ENCODE measurements at regions not wholly inside any gene's neighbourhood (a gene's known extent, or its start where the extent isn't known, plus 50 kb on each side); places are given as distances from the start of the nearest gene placed in this dataset.

DNA sequence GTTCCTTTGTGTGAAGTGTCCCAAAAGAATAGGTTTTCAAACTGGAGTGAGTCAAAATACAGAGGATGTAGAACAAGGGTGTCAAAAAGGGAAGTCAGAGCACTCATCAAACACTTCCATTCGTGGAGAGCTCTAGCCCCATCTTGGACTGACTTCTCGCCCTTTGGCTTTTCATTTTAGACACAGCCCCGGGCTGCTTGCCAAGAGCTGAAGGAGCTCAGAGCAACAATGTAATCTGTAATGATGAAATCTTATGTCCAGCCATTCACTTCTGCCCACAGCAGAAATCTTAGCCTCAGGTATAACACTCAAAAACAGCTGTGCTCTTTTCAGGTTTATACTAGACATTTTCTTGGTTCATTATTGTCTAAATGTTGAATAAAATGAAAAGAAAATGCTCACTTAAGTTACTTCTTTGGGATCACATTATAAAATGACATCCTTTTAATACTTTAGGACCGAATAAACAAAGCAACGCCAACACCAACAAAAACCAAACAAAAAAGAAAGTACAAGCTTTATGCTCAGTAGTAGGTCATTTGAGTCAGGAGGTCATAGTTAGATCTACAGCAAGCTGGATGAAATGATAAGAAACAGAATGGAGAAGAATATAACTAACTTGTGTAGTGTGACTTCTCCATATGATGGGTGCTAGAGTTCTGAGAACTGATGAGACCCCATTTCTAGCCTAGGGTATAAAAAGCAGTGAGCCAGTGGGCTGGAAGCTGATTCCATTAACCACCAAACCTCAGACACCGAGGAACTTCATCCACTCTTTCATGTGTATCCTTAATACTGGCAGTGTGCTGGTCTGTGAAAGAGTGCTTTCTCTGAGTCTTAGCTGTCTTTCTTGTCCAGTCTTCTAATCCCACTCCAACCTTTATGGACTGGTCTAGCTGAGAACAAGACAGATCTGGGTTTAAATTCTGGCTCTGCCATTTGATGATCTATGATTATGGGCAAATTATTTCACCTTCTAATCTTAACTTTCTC is 131.8 kb upstream of the SLC7A14 start:
- H3K27ac ChIP-seq (ENCODE audit: low read depth, low read length): no peak overlapping the region
- H3K27me3 ChIP-seq (ENCODE audit: control insufficient read depth, insufficient read depth, low read length): no peaks in the 10 kb centered on the region
- H3K9me3 ChIP-seq (ENCODE audit: control insufficient read depth, insufficient read depth, low read depth, low read length): no peaks in the 10 kb centered on the region
- H3K9ac ChIP-seq (ENCODE audit: low read length): no peak overlapping the region
- H3K4me1 ChIP-seq (ENCODE audit: control insufficient read depth, insufficient read depth, low read length): no peaks in the 10 kb centered on the region
- no peaks in the 10 kb centered on the region for H3K36me3 ChIP-seq (ENCODE audit: control insufficient read depth, insufficient read depth, low read length)
- H3K4me3 ChIP-seq (ENCODE audit: low read depth, low read length): no peak overlapping the region

DNA sequence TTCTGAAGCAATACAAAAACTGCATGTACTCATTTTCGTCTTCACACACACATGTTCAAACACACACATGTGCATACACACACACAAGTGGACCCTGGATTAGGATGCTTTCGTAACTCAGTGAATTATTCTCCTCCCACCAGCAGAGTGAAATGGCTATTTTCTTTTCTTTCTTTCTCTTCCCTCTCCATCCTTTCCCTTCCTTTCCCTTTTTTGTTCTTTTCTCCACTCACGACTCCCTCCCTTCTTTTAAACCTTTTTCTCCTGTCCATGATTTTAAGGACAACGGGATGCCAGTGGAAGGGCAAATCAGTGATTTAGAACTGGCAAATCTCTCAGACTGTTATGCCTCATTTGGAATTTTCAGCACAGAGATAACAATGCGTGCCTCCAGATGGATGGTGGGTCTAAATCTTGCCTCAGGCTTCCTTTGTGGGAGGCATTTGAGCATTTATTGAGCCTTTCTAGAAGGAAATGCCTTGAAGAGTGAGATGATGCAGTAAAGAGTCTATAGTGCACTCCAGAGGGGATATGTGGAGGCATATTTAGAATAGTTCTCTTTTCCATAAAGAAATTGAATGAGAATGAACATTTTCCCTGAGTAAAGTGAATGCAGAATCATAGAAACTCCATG is 130.4 kb upstream of the SLC7A14 start:
- Histone ChIP-seq H3K9ac (ENCODE audit: low read length) (no peak overlapping the region), H3K36me3 (ENCODE audit: control insufficient read depth, insufficient read depth, low read length) (no peaks in the 10 kb centered on the region), H3K27me3 (ENCODE audit: control insufficient read depth, insufficient read depth, low read length) (no peaks in the 10 kb centered on the region), H3K27ac (ENCODE audit: low read depth, low read length) (no peak overlapping the region), H3K4me3 (ENCODE audit: low read depth, low read length) (no peak overlapping the region), H3K9me3 (ENCODE audit: control insufficient read depth, insufficient read depth, low read depth, low read length) (no peaks in the 10 kb centered on the region), H3K4me1 (ENCODE audit: control insufficient read depth, insufficient read depth, low read length) (no peaks in the 10 kb centered on the region)

DNA sequence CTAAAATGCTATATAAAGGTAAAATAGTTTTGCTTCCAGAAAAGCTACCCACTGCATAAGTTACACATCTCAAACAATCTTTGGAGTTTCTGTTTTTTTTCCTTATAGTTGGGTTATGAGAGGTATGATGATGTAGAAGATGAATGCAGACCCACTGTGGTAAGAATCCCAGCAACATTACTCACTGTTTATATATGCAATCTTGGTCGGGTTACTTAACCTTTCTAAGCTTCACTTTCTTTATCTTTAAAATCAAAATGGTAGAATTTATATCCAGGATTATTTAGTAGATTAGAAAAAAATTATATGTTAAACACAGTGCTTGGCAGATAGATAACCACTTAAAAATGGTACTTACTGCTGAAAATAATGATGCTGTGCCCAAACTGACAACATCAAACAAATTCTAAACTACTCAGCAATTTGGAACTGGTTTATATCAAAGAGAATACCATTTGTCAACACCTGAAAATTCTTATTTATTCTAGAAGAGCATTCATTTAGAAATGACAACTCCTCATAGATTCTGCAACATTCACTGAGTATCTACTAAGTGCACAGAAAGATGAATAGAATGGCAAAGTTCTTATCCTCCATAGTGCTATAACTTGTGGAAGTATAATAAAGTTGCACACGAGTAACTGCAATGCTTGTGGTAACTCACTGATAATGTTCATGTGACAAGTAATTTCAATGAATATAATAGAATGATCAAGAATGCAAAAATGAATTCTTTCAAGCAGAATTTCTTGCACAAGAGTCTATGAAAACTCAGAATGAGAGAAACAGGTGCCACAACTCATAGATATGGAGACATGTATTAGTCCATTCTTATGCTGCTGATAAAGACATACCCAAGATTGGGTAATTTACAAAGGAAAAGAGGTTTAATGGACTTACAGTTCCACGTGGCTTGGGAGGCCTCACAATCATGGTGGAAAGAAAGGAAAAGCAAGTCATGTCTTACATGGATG is 129.0 kb upstream of the SLC7A14 start:
- H3K4me3 ChIP-seq (ENCODE audit: low read depth, low read length): no peak overlapping the region
- no peak overlapping the region for H3K9ac ChIP-seq (ENCODE audit: low read length)
- H3K27me3 ChIP-seq (ENCODE audit: control insufficient read depth, insufficient read depth, low read length): no peaks in the 10 kb centered on the region
- no peaks in the 10 kb centered on the region for H3K36me3 ChIP-seq (ENCODE audit: control insufficient read depth, insufficient read depth, low read length)
- peaks cover 5% of the 10 kb centered on the region for H3K9me3 ChIP-seq (ENCODE audit: control insufficient read depth, insufficient read depth, low read depth, low read length)
- no peaks in the 10 kb centered on the region for H3K4me1 ChIP-seq (ENCODE audit: control insufficient read depth, insufficient read depth, low read length)
- H3K27ac ChIP-seq (ENCODE audit: low read depth, low read length): no peak overlapping the region

DNA sequence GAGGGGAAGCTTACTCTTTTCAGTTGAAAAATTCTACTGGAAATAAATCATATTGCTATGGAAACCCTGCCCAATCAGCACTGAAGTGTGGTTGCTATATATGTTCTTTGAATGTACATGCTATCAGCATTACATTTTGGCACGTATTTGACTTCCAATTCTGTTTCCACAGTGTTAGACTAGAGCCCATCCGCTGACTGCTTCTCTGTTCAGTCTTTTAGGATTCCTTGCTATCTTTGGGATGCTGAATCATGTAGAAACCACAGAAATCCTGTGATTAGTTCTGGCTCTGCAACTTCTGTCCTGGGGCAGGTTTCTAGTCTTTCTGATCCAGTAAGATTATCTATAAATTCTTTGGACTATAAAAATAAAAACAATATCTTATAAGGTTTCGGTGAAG is 128.2 kb upstream of the SLC7A14 start:
- no peaks in the 10 kb centered on the region for H3K36me3 ChIP-seq (ENCODE audit: control insufficient read depth, insufficient read depth, low read length)
- no peaks in the 10 kb centered on the region for H3K27me3 ChIP-seq (ENCODE audit: control insufficient read depth, insufficient read depth, low read length)
- H3K27ac ChIP-seq (ENCODE audit: low read depth, low read length): no peak overlapping the region
- H3K9ac ChIP-seq (ENCODE audit: low read length): no peak overlapping the region
- no peak overlapping the region for H3K4me3 ChIP-seq (ENCODE audit: low read depth, low read length)
- no peaks in the 10 kb centered on the region for H3K4me1 ChIP-seq (ENCODE audit: control insufficient read depth, insufficient read depth, low read length)
- H3K9me3 ChIP-seq (ENCODE audit: control insufficient read depth, insufficient read depth, low read depth, low read length): peaks cover 12% of the 10 kb centered on the region

- no peak overlapping the region for H3K4me3 ChIP-seq (ENCODE audit: low read depth, low read length)
- no peak overlapping the region for H3K27ac ChIP-seq (ENCODE audit: low read depth, low read length)
- H3K9me3 ChIP-seq (ENCODE audit: control insufficient read depth, insufficient read depth, low read depth, low read length): peaks cover 13% of the 10 kb centered on the region
- H3K36me3 ChIP-seq (ENCODE audit: control insufficient read depth, insufficient read depth, low read length): no peaks in the 10 kb centered on the region
- H3K4me1 ChIP-seq (ENCODE audit: control insufficient read depth, insufficient read depth, low read length): no peaks in the 10 kb centered on the region
- no peaks in the 10 kb centered on the region for H3K27me3 ChIP-seq (ENCODE audit: control insufficient read depth, insufficient read depth, low read length)
- no peak overlapping the region for H3K9ac ChIP-seq (ENCODE audit: low read length)
Measured at GRCh38 chr3:170713653-170714052, 127.8 kb upstream of the SLC7A14 start.

DNA sequence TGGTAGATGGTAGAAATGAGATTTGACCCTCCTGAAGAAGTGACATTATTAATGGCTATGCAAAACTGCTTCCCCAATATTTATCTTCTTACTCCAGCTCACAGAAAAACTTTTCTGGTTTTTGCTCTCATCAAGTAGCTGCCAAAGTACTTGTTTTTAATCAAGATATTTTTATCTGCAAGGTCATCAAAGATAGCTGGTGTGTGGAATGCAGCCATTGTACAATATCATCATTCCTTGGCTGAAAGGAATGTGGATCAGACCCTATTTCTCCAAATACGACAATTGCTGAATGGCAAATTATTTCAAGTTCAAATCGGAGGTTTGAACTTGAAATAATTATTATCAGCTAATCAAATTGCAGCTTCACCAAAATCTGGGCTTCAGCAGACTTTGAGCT is 126.9 kb upstream of the SLC7A14 start:
- Histone ChIP-seq H3K27ac (ENCODE audit: low read depth, low read length) (no peak overlapping the region), H3K4me1 (ENCODE audit: control insufficient read depth, insufficient read depth, low read length) (no peaks in the 10 kb centered on the region)

DNA sequence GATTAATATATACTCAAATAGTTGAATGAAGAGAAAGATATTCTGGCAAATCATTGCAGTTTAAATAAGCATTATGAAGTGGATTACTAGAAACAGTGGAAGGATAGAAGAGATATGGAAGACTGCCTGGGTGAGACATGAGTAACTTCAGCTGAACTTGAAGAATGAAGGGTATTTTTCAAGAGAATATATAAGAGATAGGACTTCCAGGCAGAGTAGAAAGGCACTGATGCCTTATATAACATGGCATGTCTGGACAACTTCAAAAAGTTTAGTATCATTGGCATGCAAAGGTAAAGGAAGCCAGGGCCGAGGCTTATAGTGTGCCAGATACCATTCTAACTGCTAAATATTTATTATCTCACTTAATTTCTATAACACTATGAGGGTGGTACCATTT is 126.5 kb upstream of the SLC7A14 start:
- H3K36me3 ChIP-seq (ENCODE audit: control insufficient read depth, insufficient read depth, low read length): no peaks in the 10 kb centered on the region
- no peaks in the 10 kb centered on the region for H3K4me1 ChIP-seq (ENCODE audit: control insufficient read depth, insufficient read depth, low read length)
- no peak overlapping the region for H3K9ac ChIP-seq (ENCODE audit: low read length)
- H3K4me3 ChIP-seq (ENCODE audit: low read depth, low read length): no peak overlapping the region
- H3K27me3 ChIP-seq (ENCODE audit: control insufficient read depth, insufficient read depth, low read length): no peaks in the 10 kb centered on the region
- peaks cover 13% of the 10 kb centered on the region for H3K9me3 ChIP-seq (ENCODE audit: control insufficient read depth, insufficient read depth, low read depth, low read length)
- no peak overlapping the region for H3K27ac ChIP-seq (ENCODE audit: low read depth, low read length)

More for the DNA sequence above, 126.9 kb upstream of the SLC7A14 start:
- Histone ChIP-seq H3K36me3 (ENCODE audit: control insufficient read depth, insufficient read depth, low read length) (no peaks in the 10 kb centered on the region), H3K27me3 (ENCODE audit: control insufficient read depth, insufficient read depth, low read length) (no peaks in the 10 kb centered on the region), H3K9me3 (ENCODE audit: control insufficient read depth, insufficient read depth, low read depth, low read length) (peaks cover 13% of the 10 kb centered on the region), H3K9ac (ENCODE audit: low read length) (no peak overlapping the region), H3K4me3 (ENCODE audit: low read depth, low read length) (no peak overlapping the region)

- Histone ChIP-seq H3K4me3 (ENCODE audit: low read depth, low read length) (no peak overlapping the region), H3K9ac (ENCODE audit: low read length) (no peak overlapping the region), H3K36me3 (ENCODE audit: control insufficient read depth, insufficient read depth, low read length) (no peaks in the 10 kb centered on the region), H3K27ac (ENCODE audit: low read depth, low read length) (no peak overlapping the region), H3K4me1 (ENCODE audit: control insufficient read depth, insufficient read depth, low read length) (no peaks in the 10 kb centered on the region), H3K27me3 (ENCODE audit: control insufficient read depth, insufficient read depth, low read length) (no peaks in the 10 kb centered on the region), H3K9me3 (ENCODE audit: control insufficient read depth, insufficient read depth, low read depth, low read length) (peaks cover 13% of the 10 kb centered on the region)
Measured at GRCh38 chr3:170711786-170712185, 125.9 kb upstream of the SLC7A14 start.

DNA sequence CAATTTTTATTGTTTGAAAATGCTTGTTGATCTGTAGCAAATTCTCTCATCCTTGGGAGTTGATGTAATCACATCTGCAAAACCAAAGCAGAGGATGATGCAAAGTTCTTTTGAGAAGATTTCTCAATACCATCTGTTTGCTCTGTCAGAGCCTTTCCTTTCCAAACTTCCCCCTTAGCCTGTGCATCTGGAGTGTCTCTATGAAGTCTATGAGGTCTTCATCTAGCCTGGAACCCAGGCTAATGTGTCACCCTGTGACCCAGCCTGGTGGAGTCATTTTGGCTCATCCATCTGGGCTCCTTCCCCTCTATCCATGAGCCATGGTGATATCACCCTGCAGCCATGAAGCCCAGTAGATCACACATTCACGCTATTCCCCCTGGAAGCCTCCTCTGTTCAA is 123.2 kb upstream of the SLC7A14 start:
- Histone ChIP-seq H3K9ac (ENCODE audit: low read length) (no peak overlapping the region), H3K27ac (ENCODE audit: low read depth, low read length) (no peak overlapping the region), H3K36me3 (ENCODE audit: control insufficient read depth, insufficient read depth, low read length) (no peaks in the 10 kb centered on the region), H3K9me3 (ENCODE audit: control insufficient read depth, insufficient read depth, low read depth, low read length) (peaks cover 13% of the 10 kb centered on the region), H3K27me3 (ENCODE audit: control insufficient read depth, insufficient read depth, low read length) (no peaks in the 10 kb centered on the region), H3K4me3 (ENCODE audit: low read depth, low read length) (no peak overlapping the region), H3K4me1 (ENCODE audit: control insufficient read depth, insufficient read depth, low read length) (no peaks in the 10 kb centered on the region)

GRCh38 chr3:170707899-170708298 is 122.0 kb upstream of the SLC7A14 start:
- Histone ChIP-seq H3K9ac (ENCODE audit: low read length) (no peak overlapping the region), H3K27ac (ENCODE audit: low read depth, low read length) (no peak overlapping the region), H3K4me1 (ENCODE audit: control insufficient read depth, insufficient read depth, low read length) (no peaks in the 10 kb centered on the region; the same call in 1 of the 2 replicates), H3K27me3 (ENCODE audit: control insufficient read depth, insufficient read depth, low read length) (no peaks in the 10 kb centered on the region), H3K36me3 (ENCODE audit: control insufficient read depth, insufficient read depth, low read length) (no peaks in the 10 kb centered on the region), H3K4me3 (ENCODE audit: low read depth, low read length) (no peak overlapping the region), H3K9me3 (ENCODE audit: control insufficient read depth, insufficient read depth, low read depth, low read length) (peaks cover 13% of the 10 kb centered on the region)
